Smooth muscle cell (in vitro differentiated cells): ENCODE measurements at regions not wholly inside any gene's neighbourhood (a gene's known extent, or its start where the extent isn't known, plus 50 kb on each side); places are given as distances from the start of the nearest gene placed in this dataset.

ENCODE experiments used
- DNase-seq: peaks from one replicate; lab custom pipeline; 2025; ENCODE audit not compliant: unreplicated experiment; lab: John Stamatoyannopoulos, UW
- H2AFZ ChIP-seq: fragments of 200-600 bp; sonication (generic); 2 replicates; pipeline ENCODE4 v1.6.0; 2016; ENCODE audit warnings: antibody characterized with exemption, low read depth, mild to moderate bottlenecking
- H3F3A ChIP-seq: fragments of 200-600 bp; sonication (generic); 2 replicates; pipeline ENCODE4 v1.6.0; 2017; ENCODE audit warnings: antibody characterized with exemption, low read depth
- H3K27ac ChIP-seq: fragments of 200-600 bp; sonication (generic); 2 replicates; pipeline ENCODE4 v1.5.1; 2016; ENCODE audit warnings: low read depth, mild to moderate bottlenecking
- H3K27me3 ChIP-seq: fragments of 200-600 bp; sonication (generic); 2 replicates; pipeline ENCODE4 v1.6.1; 2016; ENCODE audit warnings: low read depth, mild to moderate bottlenecking
- H3K36me3 ChIP-seq: fragments of 200-600 bp; sonication (generic); 2 replicates; pipeline ENCODE4 v1.5.1; 2016; ENCODE audit warnings: low read depth
- H3K4me1 ChIP-seq: fragments of 200-600 bp; sonication (generic); 2 replicates; pipeline ENCODE4 v1.5.1; 2016; ENCODE audit warnings: low read depth
- H3K4me2 ChIP-seq: fragments of 200-600 bp; sonication (generic); 2 replicates; pipeline ENCODE4 v1.6.0; 2016; ENCODE audit warnings: mild to moderate bottlenecking
- H3K4me3 ChIP-seq: fragments of 200-600 bp; sonication (generic); 2 replicates; pipeline ENCODE4 v1.5.1; 2016; ENCODE audit warnings: mild to moderate bottlenecking
- H3K79me2 ChIP-seq: fragments of 200-600 bp; sonication (generic); 2 replicates; pipeline ENCODE4 v1.6.0; 2016; ENCODE audit warnings: low read depth, mild to moderate bottlenecking
- H3K9ac ChIP-seq: fragments of 200-600 bp; sonication (generic); 2 replicates; pipeline ENCODE4 v1.6.0; 2016; ENCODE audit warnings: low read depth
- H3K9me3 ChIP-seq: fragments of 200-600 bp; sonication (generic); replicated peaks from 2 replicates; pipeline ENCODE4 v1.5.1; 2016; ENCODE audit warnings: low read depth
- H4K20me1 ChIP-seq: fragments of 200-600 bp; sonication (generic); 2 replicates; pipeline ENCODE4 v1.6.0; 2016; ENCODE audit warnings: low read depth
- CTCF ChIP-seq: fragments of 200-600 bp; sonication (generic); IDR thresholded peaks from 2 replicates; pipeline ENCODE4 v1.5.1; 2017; ENCODE audit warnings: borderline replicate concordance, mild to moderate bottlenecking, antibody characterized with exemption; ENCODE audit not compliant: insufficient read depth, poor library complexity, severe bottlenecking
- WGBS: methylation state at CpG from one replicate; pipeline ENCODE4 v1.1.7; 2016; ENCODE audit warnings: low lambda C conversion rate; 5-methylcytosine and 5-hydroxymethylcytosine counted together

- no peaks in the 10 kb centered on the region for H3K9me3 ChIP-seq
- H2AFZ ChIP-seq, result no peak overlapping the region
- H3K4me2 ChIP-seq, result no peak overlapping the region
- DNase-seq, result no peak
- H3K79me2 ChIP-seq, result no peaks in the 10 kb centered on the region
- no peak overlapping the region for H3K4me3 ChIP-seq
- no peak overlapping the region for H3K27ac ChIP-seq
- no peaks in the 10 kb centered on the region for H3K27me3 ChIP-seq
- 60% methylated on average over 1 of the region's 1 CpG for WGBS
- H3K36me3 ChIP-seq, result no peaks in the 10 kb centered on the region
- no peak for TF ChIP-seq CTCF
- H3K4me1 ChIP-seq, result no peaks in the 10 kb centered on the region
- no peaks in the 10 kb centered on the region for H4K20me1 ChIP-seq
- no peaks in the 10 kb centered on the region for H3F3A ChIP-seq
- no peak overlapping the region for H3K9ac ChIP-seq
Observed at GRCh38 chr13:105783261-105783660, 752.2 kb downstream of the EFNB2 start.

- no peak overlapping the region for H2AFZ ChIP-seq
- H3K9me3 ChIP-seq, result no peaks in the 10 kb centered on the region
- peaks cover 12% of the 10 kb centered on the region for H3F3A ChIP-seq
- no peaks in the 10 kb centered on the region for H4K20me1 ChIP-seq
- no peaks in the 10 kb centered on the region for H3K36me3 ChIP-seq
- H3K79me2 ChIP-seq, result no peaks in the 10 kb centered on the region
- WGBS, result 7% methylated on average over 1 of the region's 1 CpG
- H3K27ac ChIP-seq, result no peak overlapping the region
- no peak for TF ChIP-seq CTCF
- no peak overlapping the region for H3K9ac ChIP-seq
- no peaks in the 10 kb centered on the region for H3K27me3 ChIP-seq
- H3K4me2 ChIP-seq, result no peak overlapping the region
- no peak overlapping the region for H3K4me3 ChIP-seq
- no peak for DNase-seq
- peaks cover 9% of the 10 kb centered on the region for H3K4me1 ChIP-seq
Observed at GRCh38 chr13:105778196-105778595, 757.3 kb downstream of the EFNB2 start.

GRCh38 chr13:105774739-105775460 lies 760.6 kb downstream of the EFNB2 start:
- no peak overlapping the region for H2AFZ ChIP-seq
- H3K4me1 ChIP-seq, result peaks cover 14% of the 10 kb centered on the region
- H4K20me1 ChIP-seq, result no peaks in the 10 kb centered on the region
- TF ChIP-seq CTCF, result no peak
- H3K36me3 ChIP-seq, result no peaks in the 10 kb centered on the region
- WGBS, result 14% methylated on average over 7 of the region's 7 CpGs
- no peaks in the 10 kb centered on the region for H3K79me2 ChIP-seq
- H3K27me3 ChIP-seq, result no peaks in the 10 kb centered on the region
- H3K9me3 ChIP-seq, result no peaks in the 10 kb centered on the region
- H3K27ac ChIP-seq, result peak overlapping the region; percentile 82
- H3F3A ChIP-seq, result peaks cover 12% of the 10 kb centered on the region
- H3K4me3 ChIP-seq, result no peak overlapping the region
- no peak overlapping the region for H3K9ac ChIP-seq
- no peak for DNase-seq
- peak overlapping the region; percentile 77 for H3K4me2 ChIP-seq
